ENCODE measurements at regions not wholly inside any gene's neighbourhood (a gene's known extent, or its start where the extent isn't known, plus 50 kb on each side); places are given as distances from the start of the nearest gene placed in this dataset.

DNA sequence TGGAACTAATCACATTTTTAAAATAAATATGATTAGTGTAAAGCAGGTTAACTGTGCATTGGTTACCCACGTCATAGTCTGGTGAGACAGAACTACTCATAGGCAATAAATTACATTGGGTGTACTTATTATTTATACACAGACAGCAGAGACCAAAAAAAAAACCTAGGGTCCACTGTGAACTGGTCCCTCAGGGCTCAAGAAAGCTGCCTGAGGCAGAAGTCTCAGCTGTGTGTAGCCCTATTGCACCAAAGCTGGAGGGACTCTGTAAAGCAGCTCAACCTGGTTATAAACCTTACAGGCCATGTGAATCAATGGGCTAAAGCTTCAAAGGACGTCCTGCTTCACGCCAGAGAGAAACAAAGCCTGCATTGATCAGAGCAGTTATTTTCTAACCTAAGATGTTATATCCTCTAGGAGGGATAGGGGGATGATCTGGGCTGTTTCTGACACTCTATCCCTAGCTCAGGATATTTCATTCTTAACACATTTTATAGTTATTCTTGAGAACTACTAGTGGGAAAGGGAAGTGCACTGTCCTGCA lies 432.2 kb upstream of the ANO3 start:
- no peak for DNase-seq

DNA sequence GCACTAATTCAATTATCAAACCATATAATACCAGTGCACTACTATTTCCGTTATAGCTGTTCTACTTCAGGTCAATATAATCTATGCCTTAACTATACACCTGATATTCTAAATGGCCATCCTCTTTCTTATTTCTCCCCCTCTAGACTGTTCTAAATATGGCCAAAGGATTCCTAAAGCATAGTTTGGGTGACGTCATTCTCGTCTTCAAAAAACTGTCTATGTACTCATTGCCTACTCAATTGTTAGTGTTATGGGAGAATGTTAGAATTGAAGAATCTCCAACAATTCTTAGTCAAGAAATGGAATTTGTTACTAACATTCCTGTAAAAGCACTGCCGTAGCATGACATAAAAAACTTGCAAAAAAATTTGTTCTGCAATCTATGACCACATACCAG lies 431.1 kb upstream of the ANO3 start:
- DNase-seq, result no peak

DNA sequence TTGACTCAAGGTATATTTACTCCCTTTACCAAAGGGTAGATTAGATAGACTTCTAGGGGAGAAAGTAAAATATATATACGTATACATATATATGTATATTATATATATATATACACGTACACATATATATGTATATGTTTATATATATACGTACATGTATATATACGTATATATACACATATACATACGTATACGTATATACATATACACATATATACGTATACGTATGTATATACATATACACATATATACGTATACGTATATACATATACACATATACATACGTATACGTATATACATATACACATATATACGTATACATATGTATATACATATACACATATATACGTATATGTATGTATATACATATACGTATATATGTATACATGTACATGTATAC lies 430.5 kb upstream of the ANO3 start:
- no peak for DNase-seq

DNA sequence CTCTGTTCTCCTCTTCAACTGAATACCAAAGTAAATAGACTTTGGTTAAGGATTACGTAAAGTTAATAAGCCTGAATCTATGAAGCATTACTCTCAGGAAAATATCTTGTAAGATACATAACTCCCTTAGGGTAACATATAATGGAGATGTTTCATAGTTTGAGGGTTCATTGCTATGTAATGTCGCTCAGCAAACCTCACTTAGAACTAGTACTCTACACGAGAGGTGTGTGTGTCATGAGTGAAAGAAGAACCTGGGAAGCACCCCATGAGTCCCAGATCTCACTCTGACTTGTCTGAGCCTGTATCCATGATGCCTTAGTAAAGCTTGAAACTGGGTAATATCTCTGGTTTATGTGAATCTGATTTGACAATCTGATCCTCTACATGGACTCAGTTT lies 429.5 kb upstream of the ANO3 start:
- no peak for DNase-seq

DNA sequence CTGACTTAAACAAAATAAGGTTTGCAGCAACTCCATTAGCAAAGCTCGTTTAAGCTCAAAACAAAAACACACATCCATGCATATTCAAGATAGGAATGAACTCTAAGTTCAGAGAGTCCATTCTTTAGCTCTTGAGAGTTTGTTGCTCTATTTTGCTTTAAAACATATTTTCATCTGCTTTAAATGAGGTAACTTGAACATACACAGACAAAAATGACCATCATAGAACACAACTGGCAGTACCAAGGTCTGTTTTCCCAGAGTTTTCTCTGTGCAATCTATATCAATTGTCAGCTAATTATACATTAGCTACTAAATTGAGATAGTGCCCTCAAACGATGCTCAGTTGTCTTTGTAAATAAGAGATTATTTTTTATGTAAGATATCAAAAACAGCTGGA lies 423.2 kb upstream of the ANO3 start:
- DNase-seq, result no peak

DNA sequence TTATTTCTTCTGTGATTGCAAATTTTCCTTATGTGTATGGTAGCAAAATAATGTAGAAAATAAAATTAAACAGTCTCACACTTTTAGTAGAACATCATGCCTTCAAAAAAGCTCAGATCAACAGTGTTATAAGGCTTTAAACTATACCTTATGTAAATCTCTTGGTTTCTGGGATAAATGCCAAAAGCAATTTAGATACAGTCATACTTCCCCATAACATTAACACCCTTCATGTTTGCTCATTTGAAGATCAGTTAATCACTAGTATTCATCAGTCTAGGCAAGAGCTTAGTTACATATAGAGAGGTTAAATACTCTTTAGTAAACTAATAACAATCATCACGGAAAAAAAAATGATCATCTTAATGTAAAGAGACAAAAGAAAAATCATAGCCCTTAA lies 421.8 kb upstream of the ANO3 start:
- no peak for DNase-seq

DNA sequence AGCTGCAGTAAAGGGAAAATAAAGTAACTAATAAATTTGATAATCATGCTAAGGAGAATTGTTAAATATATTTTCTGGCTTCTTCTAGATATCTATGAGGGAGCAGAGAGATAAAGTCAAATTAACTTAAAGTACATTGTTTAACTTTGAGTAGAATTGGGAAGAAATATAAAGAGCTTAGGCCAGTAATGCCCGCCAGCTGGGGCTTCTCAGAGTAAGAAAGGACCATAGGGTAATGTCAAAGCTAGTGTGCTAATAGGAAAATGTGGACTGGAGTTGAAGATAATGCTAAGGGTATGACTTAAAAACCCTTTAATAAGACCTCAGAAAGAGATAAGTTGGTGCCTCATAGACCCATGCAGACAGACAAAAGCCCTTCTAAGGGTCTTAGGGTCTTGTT lies 411.6 kb upstream of the ANO3 start:
- DNase-seq, result no peak

DNA sequence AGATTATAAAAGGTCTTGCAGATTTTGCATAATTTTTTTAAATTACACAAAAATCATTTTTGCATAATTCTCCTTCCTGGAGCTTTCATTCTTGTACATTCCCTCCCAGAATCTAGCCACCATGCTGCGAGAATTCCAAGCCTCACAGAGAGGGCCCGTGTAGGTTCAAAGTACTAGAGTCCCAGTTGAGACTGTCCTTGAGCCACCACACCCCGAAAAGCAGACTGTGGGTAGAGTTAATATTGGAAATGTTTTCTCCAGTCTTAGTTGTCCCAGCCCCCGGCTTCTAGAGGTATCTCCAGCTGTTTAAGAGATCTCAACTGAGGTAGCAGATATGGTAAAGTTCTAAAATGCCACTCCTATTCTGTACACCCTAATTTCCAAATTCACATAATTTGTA lies 407.3 kb upstream of the ANO3 start:
- no peak for DNase-seq

DNA sequence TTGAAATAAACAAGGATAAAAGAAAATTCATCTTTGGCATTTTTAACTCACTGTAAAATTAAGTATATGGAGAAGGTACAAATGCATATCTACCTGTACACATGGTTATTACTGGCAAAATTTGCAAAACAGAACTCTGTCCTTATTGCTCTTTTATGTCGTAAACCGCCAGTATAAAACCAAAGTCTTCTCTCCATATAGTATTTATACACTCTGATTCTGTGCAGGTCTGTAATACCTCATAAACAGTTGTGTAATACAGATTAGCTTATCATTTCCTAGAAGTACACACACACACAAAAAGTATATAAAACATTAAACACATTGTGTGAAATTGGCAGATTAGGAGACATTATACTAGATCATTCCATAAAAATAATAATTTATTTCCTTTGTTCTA lies 406.6 kb upstream of the ANO3 start:
- DNase-seq, result no peak

DNA sequence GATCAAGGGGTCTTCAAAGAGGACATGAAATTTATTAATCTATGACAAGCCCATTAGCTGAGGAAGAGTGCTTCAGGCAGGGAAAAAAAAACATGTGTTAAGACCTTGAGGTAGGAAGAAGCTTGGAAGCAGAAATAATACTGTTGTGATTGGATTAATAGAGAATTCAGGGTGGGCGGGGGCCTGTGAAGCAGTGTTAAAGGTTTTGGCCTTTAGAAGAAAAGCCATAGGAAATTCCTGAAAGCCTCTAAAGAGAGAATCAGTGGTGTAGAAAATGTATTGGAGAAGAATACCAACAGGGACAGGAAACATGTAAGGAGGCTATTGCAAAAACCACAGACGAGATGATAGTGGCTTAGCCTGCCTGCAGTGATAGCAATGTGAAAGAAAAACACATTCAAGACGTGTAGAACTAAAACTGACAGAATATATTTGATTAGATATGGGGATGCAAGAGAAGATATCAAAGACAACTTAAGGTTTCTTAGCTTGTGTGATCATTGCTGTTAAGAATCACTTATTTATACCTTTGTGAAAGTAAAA lies 404.4 kb upstream of the ANO3 start:
- no peak for DNase-seq

DNA sequence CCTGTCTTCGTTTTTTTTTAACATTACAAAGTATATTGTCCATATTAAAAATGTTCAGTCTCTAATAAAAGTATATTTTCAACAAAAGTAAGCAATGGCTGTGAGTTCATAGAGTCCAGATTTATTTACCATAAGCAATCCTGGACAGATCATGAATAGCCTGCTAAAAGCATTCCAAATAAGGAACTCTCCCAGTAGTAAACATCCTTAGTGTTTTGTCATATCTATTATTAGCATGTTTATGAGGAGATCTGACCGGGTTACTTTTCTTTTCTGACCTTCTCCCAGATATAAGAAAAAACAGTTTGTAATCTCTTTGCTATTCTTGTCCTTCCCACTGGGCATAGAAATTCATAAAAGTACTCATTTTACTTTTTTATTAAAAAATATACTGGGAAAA lies 403.9 kb upstream of the ANO3 start:
- DNase-seq, result no peak

DNA sequence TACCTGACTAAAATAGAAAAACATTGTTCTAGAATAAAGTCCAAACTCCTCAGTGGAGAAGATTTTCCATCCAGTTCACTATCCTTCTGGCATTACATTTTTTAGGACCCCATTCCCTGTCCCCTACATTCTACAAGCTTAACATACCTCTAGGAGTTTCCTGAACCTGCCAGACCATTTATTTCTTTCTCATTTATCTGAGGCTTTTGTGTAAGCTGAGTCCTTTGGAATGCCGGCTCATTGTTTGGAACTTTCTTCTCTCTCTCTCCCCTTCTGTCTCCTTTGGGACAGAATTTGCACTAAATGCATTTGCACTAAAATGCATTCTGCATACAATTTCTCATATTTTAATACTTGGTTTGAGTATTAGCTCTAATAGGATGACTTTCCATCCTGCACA lies 393.0 kb upstream of the ANO3 start:
- no peak for DNase-seq

DNA sequence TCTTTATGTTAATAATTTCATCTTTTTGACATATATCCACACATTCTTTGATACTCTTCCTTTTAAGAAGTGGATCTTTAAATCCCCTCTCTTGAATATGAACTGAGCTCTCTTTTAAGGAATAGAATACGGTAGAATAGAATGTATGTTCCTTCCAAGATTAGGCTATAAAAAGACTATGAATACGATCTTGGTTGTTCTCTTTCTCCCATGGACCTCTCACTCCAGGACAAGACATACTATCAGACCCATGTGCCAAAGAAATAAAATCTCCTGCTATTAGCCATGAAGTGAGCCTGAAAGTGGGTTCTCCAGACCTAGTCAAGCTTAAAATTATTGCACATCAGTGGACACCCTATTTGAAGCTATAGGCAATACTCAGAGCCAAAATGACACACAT lies 392.2 kb upstream of the ANO3 start:
- no peak for DNase-seq

DNA sequence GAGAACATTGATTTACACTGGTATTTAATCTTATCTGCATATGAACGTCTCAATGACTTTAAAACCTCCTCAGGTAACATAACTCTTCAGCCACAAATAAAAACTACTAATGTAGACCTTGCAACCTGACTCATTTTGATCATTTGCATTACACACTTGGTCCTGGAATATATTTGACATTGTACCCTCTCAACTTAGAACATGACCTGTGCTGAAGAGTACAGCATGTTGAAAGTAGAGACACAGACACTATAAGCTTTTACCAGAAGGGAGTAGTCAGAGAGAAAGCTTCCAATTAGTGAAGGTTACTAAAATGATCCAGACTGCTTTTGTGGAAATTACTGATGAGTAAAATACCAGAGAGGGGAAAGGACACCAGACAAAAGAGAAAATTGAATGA lies 390.6 kb upstream of the ANO3 start:
- DNase-seq, result no peak

DNA sequence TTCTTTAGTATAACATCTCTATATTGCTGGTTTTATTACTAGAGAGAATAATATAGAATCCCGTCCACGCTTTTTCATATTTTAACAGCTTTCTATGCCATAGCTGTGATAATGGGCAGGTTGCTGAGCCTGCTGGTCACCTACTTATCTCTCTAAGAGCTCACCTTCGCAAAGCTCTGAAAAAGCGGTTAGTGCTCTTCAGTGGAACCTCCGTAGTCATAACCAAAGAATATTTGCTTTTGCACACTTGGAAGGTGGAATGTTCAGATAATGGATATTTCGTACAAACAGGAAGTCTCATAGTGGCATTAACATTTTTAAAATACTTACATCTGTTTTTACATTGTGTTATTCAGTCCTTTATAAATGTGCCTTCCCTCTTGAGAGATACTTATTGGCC lies 388.9 kb upstream of the ANO3 start:
- DNase-seq, result no peak

DNA sequence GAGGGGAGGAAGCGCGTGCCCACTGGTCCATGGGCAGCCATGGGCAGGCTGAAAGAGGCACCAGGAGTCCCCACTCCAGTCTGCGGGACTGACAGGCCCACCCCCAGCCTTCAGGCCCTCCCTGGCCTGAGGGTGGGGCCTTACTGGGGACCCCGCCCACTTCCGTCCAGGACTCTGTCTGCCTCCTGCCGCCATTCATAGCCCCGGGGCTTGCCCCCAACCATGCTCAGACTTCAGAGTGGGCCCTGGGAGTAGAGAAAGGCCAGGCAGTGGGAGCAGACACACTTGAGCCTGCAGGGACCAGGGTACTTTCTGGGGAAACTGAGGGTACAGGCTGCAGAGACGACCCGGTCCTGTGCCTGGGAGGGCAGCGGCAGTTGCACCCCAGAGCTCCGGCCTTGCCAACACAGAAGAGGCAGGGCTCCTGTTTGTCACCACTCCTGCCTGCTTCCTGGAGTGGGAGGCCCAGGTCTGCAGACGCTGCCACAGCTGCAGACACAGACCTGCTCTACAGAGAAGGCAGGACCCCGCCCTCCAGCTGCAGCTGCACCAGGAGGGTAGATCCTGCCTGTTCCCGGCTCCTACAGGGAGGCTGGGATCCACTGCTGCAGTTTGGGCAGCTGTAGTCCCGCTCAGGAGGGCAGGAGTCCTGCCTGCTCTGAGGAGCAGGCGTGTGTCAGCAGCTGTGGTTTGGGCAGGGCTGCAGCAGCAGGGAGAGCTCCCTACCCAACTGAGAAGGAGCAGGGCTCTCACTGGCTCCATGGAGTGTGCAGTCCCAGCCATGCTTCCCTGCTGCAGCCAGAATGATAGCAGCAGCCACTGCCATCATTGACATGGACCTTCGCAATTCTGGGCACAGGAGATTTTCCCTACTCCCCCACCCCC lies 387.9 kb upstream of the ANO3 start:
- no peak for DNase-seq

DNA sequence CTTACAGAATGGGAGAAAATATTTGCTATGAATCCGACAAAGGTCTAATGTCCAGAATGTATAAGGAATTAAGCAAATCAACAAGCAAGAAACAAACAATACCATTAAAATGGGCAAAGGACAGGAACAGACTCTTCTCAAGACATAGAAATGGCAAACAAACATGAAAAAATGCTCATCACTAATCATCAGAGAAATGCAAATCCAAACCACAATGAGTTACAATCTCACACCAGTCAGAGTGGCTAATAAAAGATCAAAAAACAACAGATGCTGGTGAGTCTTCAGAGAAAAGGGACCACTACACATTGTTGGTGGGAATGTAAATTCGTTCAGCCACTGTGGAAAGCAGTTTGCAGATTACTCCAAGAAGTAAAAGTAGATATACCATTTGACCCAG lies 382.0 kb upstream of the ANO3 start:
- no peak for DNase-seq

DNA sequence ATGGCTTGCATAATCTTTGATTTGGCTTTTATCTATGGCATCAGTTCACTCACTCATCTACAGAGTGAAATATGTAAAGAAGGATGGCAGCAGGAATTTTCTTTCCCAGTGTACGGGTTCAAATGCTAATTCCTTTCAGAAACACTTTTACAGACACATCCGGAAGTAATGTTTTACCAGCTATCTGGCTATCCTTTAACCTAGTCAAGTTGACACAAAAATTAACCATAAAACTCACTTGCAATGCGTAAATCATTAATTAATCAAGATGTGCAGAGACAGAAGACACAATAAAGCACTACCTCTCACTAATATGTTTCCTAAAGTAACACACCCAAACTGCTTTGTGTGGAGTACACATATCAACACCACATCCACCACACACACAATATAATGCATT lies 378.9 kb upstream of the ANO3 start:
- DNase-seq, result no peak

DNA sequence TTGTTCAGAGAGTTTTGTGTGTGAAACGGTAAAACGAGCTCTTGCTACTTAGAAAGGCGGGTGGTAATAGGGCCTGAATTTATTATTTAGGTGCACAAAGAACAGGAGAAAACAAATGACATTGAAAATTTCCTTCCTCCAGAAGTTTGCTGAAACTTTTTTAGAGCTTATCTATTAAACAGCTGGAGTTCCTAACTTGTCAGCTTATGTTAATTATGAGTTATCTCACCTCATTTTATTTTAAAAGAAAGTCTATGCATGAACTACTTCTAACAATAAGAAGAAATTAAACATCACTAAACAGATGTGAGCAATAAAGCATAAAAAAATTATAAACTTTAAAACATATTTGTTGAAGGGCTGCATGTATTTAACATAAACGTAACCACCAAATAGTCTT lies 373.9 kb upstream of the ANO3 start:
- DNase-seq, result no peak

DNA sequence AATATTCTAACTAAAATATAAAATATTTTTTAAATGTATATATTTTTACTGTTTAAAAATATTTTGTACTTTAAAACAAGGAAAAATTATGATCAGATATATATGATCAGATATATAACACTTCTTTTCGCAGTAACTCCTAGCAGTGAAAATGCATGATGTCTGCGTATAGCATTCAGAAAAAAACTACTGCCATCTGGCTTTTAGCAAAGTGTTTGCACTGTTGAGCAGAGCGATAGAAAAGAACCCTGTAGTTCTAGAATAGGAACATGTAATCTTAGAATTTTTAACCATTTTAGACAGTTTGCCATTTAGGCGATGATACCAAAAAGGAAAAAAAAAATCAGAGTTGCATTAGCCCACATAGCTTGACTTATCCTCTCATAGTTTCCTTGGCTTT lies 370.4 kb upstream of the ANO3 start:
- DNase-seq, result no peak

DNA sequence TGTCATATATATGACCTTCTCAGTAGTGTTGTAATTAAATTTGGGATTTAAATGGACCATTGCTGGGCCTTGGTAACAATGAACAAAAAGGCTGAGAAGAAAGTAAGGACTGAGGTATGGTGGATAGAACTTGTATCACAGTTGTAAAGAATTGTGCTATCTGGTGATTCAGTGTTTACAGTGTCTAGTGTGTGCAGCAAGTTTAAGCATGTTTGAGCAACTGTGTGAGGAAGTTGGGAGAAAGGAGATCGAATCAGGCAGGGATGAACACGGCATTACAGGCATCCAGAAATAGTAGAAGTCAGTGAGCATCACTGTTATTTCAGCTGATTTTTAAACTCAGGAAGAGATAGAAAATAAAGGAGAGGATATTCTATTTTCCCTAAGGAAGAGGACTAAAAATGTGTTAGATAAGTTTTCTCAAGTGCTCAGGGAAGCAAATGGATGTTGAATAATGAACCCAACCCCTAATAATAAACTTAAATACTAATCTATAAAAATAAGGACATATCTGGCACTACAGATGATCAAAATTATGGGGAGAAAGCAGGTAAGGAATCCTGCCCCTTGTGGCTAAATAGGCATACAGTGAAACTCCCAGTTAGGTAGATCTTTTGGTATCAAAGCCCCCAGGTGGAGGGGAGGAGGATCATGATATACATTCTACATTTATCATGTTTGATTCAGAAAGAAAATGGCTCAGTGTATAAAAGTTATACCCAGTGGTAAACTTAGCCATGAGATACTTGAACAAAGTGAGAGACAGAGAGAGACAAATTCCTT lies 361.0 kb upstream of the ANO3 start:
- DNase-seq, result no peak

DNA sequence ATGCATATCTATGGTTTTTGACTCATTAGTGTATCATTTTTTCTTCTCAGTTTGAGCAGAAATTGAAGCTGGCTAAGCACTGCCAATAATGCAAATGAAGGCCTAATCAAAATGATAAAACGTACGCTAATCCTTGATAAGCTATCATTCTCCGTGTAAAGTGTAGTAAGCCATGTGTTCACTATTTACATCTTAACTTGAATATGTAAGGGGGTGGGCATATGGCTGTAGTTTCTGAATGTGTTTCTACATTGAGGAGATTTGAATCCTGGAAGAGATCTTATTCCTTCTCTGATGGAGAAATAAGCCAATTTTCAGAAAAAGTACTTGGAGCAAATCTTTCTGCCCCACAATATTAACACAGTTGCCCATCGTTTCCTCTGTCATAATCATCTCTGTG lies 351.8 kb upstream of the ANO3 start:
- no peak for DNase-seq

DNA sequence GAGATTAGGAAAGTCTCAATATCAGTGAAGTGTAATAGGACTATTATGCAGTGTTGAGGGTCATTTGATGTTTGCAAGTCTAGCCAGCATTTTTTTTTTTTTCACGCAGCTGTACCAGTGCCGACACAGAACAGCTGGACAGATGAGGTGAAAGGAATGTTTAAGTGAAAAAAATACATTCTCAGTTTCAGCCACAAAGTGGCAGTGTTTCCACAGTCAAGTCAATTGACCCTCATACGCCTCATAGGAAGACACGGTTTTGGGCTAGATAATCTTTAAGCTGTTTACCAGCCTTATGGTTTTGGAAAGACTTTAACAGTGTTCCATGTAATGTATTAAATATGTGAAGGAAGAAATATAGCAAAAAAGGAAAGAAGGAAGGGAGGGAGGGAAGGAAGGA lies 349.9 kb upstream of the ANO3 start:
- DNase-seq, result peak in 2 of 14 donors; percentile 6 to 7

DNA sequence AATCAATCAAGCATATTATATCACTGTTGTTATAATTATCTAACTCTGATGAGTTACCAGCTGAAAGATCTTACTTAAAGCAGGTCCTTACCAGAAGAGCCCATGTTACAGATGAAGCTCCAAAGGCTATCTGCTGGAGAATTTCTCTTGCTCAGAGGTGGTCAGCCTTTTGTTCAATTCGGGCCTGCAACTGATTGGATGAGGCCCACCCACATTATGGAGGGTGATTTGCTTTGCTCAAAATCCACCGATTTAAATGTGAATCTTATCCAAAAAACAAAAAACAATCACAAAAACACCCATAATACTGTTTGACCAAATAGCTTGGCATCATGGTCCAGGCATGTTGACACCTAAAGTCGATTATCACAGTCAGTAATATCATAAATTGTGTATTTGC lies 348.6 kb upstream of the ANO3 start:
- no peak for DNase-seq

All from C1 segment of cervical spinal cord (tissue), 14 donors.